WI38 (cell line): ENCODE measurements at regions not wholly inside any gene's neighbourhood (a gene's known extent, or its start where the extent isn't known, plus 50 kb on each side); places are given as distances from the start of the nearest gene placed in this dataset.
"Not testable (repeated sequence)": the region's sequence is repeated elsewhere in the genome, so short reads cannot be mapped to it uniquely, and the experiment has no call there.

Experiments used
- H3K4me3 ChIP-seq: 2 replicates; pipeline ENCODE4 v1.5.1; 2011; ENCODE audit warnings: low read depth, mild to moderate bottlenecking, control low read depth, low read length
- TF ChIP-seq, protein P1 (sequence below): IDR thresholded peaks from 2 replicates; pipeline ENCODE4 v1.5.1; 2012; ENCODE audit warnings: low read depth, mild to moderate bottlenecking, control low read depth, low read length

DNA sequence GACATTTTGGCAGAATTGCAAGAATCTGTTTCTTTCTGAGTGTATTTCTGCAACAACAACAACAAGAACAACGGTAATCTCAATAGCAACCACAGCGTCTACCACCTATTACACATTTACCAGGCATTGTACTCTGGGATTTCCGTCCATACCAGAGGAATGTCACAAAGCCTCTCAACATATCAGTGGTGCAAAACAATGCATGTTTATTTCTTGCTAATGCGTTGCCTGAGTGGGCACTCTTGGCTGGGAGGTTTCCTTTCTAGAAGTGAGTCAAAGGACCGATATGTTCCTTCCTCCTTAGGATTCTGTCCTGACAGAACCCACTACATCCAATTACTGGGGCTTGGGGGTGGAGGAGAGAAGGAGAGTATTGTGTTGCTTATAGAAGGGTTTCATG is 585.6 kb downstream of the TSN start:
- H3K4me3 ChIP-seq = no peak overlapping the region

DNA sequence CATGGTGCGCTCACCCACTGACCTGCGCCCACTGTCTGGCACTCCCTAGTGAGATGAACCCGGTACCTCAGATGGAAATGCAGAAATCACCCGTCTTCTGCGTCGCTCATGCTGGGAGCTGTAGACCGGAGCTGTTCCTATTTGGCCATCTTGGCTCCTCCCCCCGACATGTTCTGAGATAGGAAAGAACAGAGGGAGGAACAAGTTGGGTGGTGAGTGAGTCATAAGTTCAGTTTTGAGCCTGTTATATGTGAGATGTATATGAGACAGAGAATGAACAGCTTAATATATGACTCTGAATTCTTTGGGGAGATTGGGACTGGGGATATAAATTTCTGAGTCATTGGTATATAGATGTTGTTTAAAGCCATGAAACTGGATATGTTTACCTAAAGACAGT is 596.7 kb downstream of the TSN start:
- not testable (repeated sequence) for H3K4me3 ChIP-seq

More for the DNA sequence above, 585.6 kb downstream of the TSN start:
- TF ChIP-seq, protein P1, sequence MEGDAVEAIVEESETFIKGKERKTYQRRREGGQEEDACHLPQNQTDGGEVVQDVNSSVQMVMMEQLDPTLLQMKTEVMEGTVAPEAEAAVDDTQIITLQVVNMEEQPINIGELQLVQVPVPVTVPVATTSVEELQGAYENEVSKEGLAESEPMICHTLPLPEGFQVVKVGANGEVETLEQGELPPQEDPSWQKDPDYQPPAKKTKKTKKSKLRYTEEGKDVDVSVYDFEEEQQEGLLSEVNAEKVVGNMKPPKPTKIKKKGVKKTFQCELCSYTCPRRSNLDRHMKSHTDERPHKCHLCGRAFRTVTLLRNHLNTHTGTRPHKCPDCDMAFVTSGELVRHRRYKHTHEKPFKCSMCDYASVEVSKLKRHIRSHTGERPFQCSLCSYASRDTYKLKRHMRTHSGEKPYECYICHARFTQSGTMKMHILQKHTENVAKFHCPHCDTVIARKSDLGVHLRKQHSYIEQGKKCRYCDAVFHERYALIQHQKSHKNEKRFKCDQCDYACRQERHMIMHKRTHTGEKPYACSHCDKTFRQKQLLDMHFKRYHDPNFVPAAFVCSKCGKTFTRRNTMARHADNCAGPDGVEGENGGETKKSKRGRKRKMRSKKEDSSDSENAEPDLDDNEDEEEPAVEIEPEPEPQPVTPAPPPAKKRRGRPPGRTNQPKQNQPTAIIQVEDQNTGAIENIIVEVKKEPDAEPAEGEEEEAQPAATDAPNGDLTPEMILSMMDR = no peak

DNA sequence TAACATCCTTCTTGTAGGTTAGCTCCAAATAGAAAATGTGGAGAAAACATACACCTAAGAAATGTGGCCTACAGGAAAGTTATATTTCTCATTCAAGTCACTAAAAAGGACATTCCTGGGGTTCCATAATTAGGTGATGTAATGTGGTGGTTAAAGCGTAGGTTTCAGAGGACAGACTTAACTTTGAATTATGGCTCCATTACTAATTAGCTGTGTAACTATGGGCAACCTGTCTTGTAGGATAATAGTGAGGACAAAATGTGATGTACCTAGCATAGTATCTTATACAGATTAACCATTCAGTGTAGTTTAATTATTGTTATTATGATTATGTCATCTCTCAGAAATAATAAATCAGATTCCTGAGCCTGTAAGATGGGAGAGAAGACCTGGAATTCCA is 602.5 kb downstream of the TSN start:
- no peak overlapping the region for H3K4me3 ChIP-seq
- TF ChIP-seq, protein P1 = no peak

DNA sequence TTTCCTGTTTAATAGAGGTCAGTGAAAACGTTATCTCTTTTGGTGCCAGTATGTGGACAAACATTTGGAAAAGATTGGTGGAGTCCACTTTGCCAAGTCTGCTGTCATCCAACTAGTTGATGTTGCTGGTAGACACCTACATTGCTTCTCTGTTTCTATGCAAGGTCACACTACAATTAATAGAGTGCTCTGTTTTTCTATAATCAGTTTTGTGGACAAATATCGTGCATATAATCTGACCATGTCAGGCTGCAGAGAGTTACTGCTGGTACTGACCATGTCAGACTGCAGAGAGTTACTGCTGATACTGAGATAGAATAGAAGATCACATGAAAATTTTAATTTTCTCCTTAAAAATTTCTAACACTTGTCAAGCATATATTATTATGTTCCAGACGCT is 603.3 kb downstream of the TSN start:
- TF ChIP-seq, protein P1 = no peak
- H3K4me3 ChIP-seq = no peak overlapping the region

DNA sequence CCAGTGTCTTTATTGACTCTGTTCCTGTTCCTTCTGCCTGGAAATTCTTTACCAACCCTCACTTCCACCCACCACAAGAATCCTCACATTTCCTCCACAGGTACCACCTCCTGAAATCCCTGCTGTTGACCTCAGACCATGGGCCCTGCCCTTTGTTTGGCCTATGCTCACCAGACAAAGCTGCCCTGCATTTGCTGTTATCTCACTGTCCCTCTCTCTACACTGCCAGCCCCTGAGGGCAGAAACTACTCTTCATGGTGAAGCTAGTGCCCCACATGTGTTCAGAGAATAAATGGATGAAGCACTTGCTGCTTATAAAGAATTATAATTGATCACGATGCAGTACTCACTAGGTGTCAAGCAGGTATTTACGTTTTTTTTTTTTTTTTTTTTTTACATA is 608.4 kb downstream of the TSN start:
- TF ChIP-seq, protein P1 = no peak

DNA sequence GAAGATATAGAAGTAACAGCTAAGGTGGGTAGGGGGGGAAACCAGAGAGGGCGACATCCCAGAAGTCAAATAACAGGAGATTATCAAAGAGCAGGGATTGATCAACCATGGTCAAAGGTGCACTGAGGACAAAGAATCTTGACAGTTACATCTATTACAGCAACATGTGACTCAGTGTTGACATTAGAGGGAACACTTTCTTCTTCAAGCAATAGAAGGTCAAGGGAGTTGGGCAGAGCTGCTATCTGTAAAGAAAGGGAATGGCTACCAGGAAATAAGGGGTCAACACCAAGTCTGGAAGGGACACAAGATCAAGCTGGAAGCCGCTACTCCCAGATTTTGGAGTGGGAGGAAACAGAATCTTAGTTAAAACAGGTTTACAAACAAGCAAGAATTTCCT is 611.0 kb downstream of the TSN start:
- TF ChIP-seq, protein P1 = no peak

More for the DNA sequence above, 608.4 kb downstream of the TSN start:
- H3K4me3 ChIP-seq = no peak overlapping the region

DNA sequence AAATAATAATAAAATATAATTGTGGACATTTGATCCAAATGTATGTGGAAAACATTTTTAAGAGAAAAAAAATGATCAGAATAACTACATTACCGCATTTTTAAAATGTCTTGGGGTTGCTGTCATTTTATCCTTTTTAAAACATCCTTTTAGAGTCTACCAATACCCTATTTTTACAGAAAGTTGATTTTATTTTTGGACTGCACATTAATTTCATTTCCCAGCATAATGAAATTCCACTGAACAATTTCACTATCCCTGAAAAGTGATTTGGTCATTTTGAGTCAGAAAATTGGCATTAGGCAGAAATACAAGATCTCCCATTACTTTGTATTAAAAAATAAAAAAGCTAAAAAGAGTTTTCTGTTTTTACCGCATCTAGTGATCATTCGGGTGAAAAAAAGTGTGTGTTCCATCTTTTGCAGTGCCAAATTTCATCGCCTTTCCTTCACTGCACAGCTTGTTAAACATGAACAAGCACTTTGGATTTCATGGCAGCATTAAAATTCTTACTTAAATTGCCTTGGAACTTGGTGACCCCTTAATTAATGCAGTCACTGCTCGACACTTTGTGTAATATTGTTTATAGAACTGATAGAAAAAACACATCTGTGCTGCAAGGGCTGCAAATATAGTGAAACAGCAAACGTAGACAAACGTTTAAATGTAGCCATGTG is 611.7 kb downstream of the TSN start:
- TF ChIP-seq, protein P1 = no peak
- H3K4me3 ChIP-seq = no peak overlapping the region

More for the DNA sequence above, 611.0 kb downstream of the TSN start:
- no peak overlapping the region for H3K4me3 ChIP-seq

DNA sequence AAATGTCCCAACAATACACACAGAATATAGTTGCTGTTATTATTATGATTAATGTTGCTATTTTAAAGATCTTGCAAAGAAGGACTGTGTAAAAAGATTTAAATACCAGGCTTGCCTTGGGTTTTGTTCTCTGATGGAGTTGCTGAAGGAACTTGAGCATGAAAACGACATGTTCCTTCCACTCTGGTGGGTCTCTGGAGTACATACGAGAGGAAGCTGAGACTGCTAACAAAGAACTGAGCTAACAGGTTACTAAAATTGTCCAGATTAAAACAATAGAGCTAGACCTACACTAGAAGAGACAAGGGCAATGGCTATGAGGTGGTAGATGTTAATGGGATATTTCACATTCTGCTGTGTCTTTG is 612.2 kb downstream of the TSN start:
- TF ChIP-seq, protein P1 = no peak
- H3K4me3 ChIP-seq = no peak overlapping the region
